ENCODE measurements at regions not wholly inside any gene's neighbourhood (a gene's known extent, or its start where the extent isn't known, plus 50 kb on each side); places are given as distances from the start of the nearest gene placed in this dataset.

DNA sequence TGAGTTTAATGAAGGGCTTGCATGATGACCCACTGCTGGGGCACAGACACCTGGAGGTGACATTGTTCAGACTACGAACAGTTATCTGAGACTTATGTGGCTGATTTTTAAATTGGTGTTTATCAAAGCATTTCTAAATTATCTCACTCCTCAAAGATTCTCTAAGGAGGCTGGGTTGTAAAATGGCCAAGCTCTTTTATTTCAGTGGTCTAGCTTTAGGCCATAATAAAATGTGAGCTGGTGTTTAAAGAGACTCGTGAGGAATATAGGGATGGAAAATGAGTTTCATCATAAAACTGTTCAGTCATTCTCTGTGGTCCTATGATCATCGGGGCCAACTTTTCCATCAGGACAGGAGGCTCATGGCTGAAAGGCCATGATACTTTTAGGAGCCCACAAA, 93.4 kb downstream of the SPP2 start:
- ChIA-PET POLR2A (no interaction called here), CTCF (interaction anchor here (0.8 to 1.0 kb wide), 3 partner anchors 8 to 402 kb away, joined by 3 to 4 read pairs (median 3); no protein-coding TSS in a partner anchor)
- Histone ChIP-seq H4K20me1 (replicated peaks; ENCODE audit: control insufficient read depth, extremely low read depth, insufficient read depth, low read length) (no peaks in the 10 kb centered on the region), H3K4me2 (ENCODE audit: insufficient read depth, low read length) (no peak overlapping the region), H2AFZ (ENCODE audit: low read depth, low read length) (no peak overlapping the region), H3K9me3 (replicated peaks; ENCODE audit: control insufficient read depth, insufficient read depth, low read length) (no peaks in the 10 kb centered on the region), H3K9ac (replicated peaks; ENCODE audit: extremely low read depth, insufficient read depth, low read length) (no peak overlapping the region), H3K27ac (ENCODE audit: insufficient read depth, low read depth, low read length) (no peak overlapping the region), H3K4me3 (replicated peaks in 1 of 3; ENCODE audit: insufficient read depth in 1 of 3, low read depth in 1 of 3, low read length in 3 of 3) (no peak overlapping the region), H3K27me3 (ENCODE audit: control insufficient read depth in 2 of 2, insufficient read depth in 2 of 2, low read length in 2 of 2) (no peaks in the 10 kb centered on the region), H3K4me1 (ENCODE audit: control insufficient read depth, extremely low read depth, insufficient read depth, low read length) (peaks cover 10% of the 10 kb centered on the region), H3K79me2 (ENCODE audit: control insufficient read depth, insufficient read depth, low read length) (no peaks in the 10 kb centered on the region), H3K36me3 (ENCODE audit: control insufficient read depth in 2 of 2, extremely low read depth in 1 of 2, insufficient read depth in 2 of 2, low read length in 2 of 2) (no peaks in the 10 kb centered on the region), H3K9me1 (replicated peaks; ENCODE audit: control insufficient read depth, extremely low read depth, insufficient read depth, low read length) (no peaks in the 10 kb centered on the region)
- no peak for FAIRE-seq
- dilution Hi-C loops (cut with MboI; ENCODE audit: extremely low pct_ligation_motif_present, low sequenced_read_pairs), result no loop called here
- intact Hi-C loops (cut with micrococcal nuclease), result no loop called here
- TF ChIP-seq POLR2A (IDR thresholded peaks at IDR 0.05; ENCODE audit: low read depth, low read length) (no peak), GATA2 (IDR thresholded peaks at IDR 0.05; ENCODE audit: insufficient read depth, insufficient read length, low read depth, low read length) (no peak)
- BruUV-seq (replicated peaks), result no TSS peak
- no peak for DNase-seq (ENCODE audit: low read depth, low spot score)

DNA sequence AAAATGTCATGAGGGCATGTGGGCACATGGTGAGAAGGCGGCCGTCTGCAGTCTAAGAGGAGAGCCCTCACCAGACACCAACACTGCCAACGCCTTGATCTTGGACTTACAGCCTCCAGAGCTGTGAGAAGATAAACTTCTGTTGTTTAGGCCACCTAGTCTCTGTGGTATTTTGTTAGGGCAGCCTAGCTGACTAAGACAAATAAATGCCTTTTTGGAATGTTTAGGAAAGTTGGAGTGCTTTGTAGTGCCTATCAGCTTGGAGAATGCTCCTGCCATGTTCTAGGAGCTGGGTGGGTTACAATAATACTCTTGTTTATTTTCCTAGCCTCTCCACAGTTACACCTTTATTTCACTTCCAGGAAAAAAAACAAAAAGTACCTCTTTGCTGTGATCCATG, 92.0 kb downstream of the SPP2 start:
- intact Hi-C loops (cut with micrococcal nuclease), result no loop called here
- ChIA-PET CTCF (no interaction called here), POLR2A (no interaction called here)
- Histone ChIP-seq H3K4me3 (replicated peaks in 1 of 3; ENCODE audit: insufficient read depth in 1 of 3, low read depth in 1 of 3, low read length in 3 of 3) (no peak overlapping the region), H3K36me3 (ENCODE audit: control insufficient read depth in 2 of 2, extremely low read depth in 1 of 2, insufficient read depth in 2 of 2, low read length in 2 of 2) (no peaks in the 10 kb centered on the region), H3K4me2 (ENCODE audit: insufficient read depth, low read length) (no peak overlapping the region), H2AFZ (ENCODE audit: low read depth, low read length) (no peak overlapping the region), H3K27ac (ENCODE audit: insufficient read depth, low read depth, low read length) (no peak overlapping the region), H3K9me3 (replicated peaks; ENCODE audit: control insufficient read depth, insufficient read depth, low read length) (no peaks in the 10 kb centered on the region), H3K9ac (replicated peaks; ENCODE audit: extremely low read depth, insufficient read depth, low read length) (no peak overlapping the region), H3K9me1 (replicated peaks; ENCODE audit: control insufficient read depth, extremely low read depth, insufficient read depth, low read length) (no peaks in the 10 kb centered on the region), H3K27me3 (ENCODE audit: control insufficient read depth in 2 of 2, insufficient read depth in 2 of 2, low read length in 2 of 2) (no peaks in the 10 kb centered on the region), H3K79me2 (ENCODE audit: control insufficient read depth, insufficient read depth, low read length) (no peaks in the 10 kb centered on the region), H4K20me1 (replicated peaks; ENCODE audit: control insufficient read depth, extremely low read depth, insufficient read depth, low read length) (no peaks in the 10 kb centered on the region), H3K4me1 (ENCODE audit: control insufficient read depth, extremely low read depth, insufficient read depth, low read length) (peaks cover 11% of the 10 kb centered on the region)
- dilution Hi-C loops (cut with MboI; ENCODE audit: extremely low pct_ligation_motif_present, low sequenced_read_pairs), result no loop called here
- no peak for TF ChIP-seq POLR2A (IDR thresholded peaks at IDR 0.05; ENCODE audit: low read depth, low read length)
- TF ChIP-seq, protein P1, sequence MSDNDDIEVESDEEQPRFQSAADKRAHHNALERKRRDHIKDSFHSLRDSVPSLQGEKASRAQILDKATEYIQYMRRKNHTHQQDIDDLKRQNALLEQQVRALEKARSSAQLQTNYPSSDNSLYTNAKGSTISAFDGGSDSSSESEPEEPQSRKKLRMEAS (IDR thresholded peaks at IDR 0.05; ENCODE audit: insufficient read depth, insufficient read length), result no peak
- no TSS peak for BruUV-seq (replicated peaks)
- FAIRE-seq (no peak), DNase-seq (ENCODE audit: low read depth, low spot score) (no peak)
